Liver (tissue), 8 donors: ENCODE measurements at regions not wholly inside any gene's neighbourhood (a gene's known extent, or its start where the extent isn't known, plus 50 kb on each side); places are given as distances from the start of the nearest gene placed in this dataset.

Source experiments
- DNase-seq: peaks from one replicate; pipeline ENCODE4 v3.0.0-alpha.2; 2017; ENCODE audit warnings: low spot score
- H3K27ac ChIP-seq, 2 donors: one replicate each; pipeline ENCODE4 v1.7.0; 2013; ENCODE audit warnings: inconsistent platforms in 2 of 2, low read length in 2 of 2, control low read depth in 1 of 2, low read depth in 1 of 2, mild to moderate bottlenecking in 1 of 2
- H3K27me3 ChIP-seq, 4 donors: one replicate each; pipeline versions ENCODE4 v1.6.1 to v1.7.0; 2013; ENCODE audit warnings: low read length in 3 of 4, inconsistent platforms in 1 of 4, mild to moderate bottlenecking in 1 of 4, moderate library complexity in 1 of 4; ENCODE audit not compliant: control insufficient read depth in 4 of 4, insufficient read depth in 4 of 4
- H3K36me3 ChIP-seq, 4 donors: one replicate each; pipeline versions ENCODE4 v1.6.1 to v1.7.0; 2013; ENCODE audit warnings: low read length in 3 of 4, mild to moderate bottlenecking in 3 of 4, low read depth in 1 of 4, moderate library complexity in 1 of 4; ENCODE audit not compliant: control insufficient read depth in 4 of 4, insufficient read depth in 3 of 4
- H3K4me1 ChIP-seq, 4 donors: one replicate each; pipeline versions ENCODE4 v1.6.1 to v1.7.0; 2013; ENCODE audit warnings: low read length in 3 of 4, mild to moderate bottlenecking in 3 of 4, moderate library complexity in 1 of 4; ENCODE audit not compliant: control insufficient read depth in 4 of 4, insufficient read depth in 4 of 4
- H3K4me3 ChIP-seq, 3 donors: one replicate each; pipeline versions ENCODE4 v1.6.1 to v1.7.0; 2013; ENCODE audit warnings: low read length in 3 of 3, control low read depth in 1 of 3, low read depth in 1 of 3, mild to moderate bottlenecking in 1 of 3
- H3K9ac ChIP-seq, 2 donors: one replicate each; pipeline ENCODE4 v1.7.0; 2013; ENCODE audit warnings: low read length in 2 of 2, mild to moderate bottlenecking in 2 of 2, moderate library complexity in 2 of 2, control low read depth in 1 of 2, low read depth in 1 of 2
- H3K9me3 ChIP-seq, 4 donors: one replicate each; pipeline versions ENCODE4 v1.6.1 to v1.7.0; 2013; ENCODE audit warnings: low read length in 3 of 4; ENCODE audit not compliant: control insufficient read depth in 4 of 4
- ATF3 ChIP-seq: IDR thresholded peaks from 2 replicates; pipeline ENCODE4 v1.6.1; 2016; ENCODE audit warnings: antibody characterized with exemption
- CTCF ChIP-seq: fragments of 150-350 bp; IDR thresholded peaks from 2 replicates; pipeline ENCODE4 v1.5.1; 2017; ENCODE audit warnings: improper control_type of control experiment, low read depth, low read length; ENCODE audit not compliant: missing input control
- EGR1 ChIP-seq, 2 donors: IDR thresholded peaks; 2 replicates each; pipeline ENCODE4 v1.6.1; 2016 to 2018; ENCODE audit warnings: antibody characterized with exemption in 2 of 2, low read depth in 2 of 2
- FOXA1 ChIP-seq: IDR thresholded peaks from 2 replicates; pipeline ENCODE4 v1.6.1; 2016; ENCODE audit warnings: antibody characterized with exemption
- FOXA2 ChIP-seq: IDR thresholded peaks from 2 replicates; pipeline ENCODE4 v1.6.1; 2016; ENCODE audit warnings: antibody characterized with exemption
- GABPA ChIP-seq, 2 donors: IDR thresholded peaks in 1 of 2; conservative IDR thresholded peaks in 1 of 2; 2 replicates each; pipeline ENCODE4 v1.6.1; 2016; ENCODE audit warnings: antibody characterized with exemption in 2 of 2, mild to moderate bottlenecking in 1 of 2, moderate library complexity in 1 of 2
- HNF4A ChIP-seq, 2 donors: conservative IDR thresholded peaks; 2 replicates each; pipeline ENCODE4 v1.6.1; 2016; ENCODE audit warnings: antibody characterized with exemption in 2 of 2, mild to moderate bottlenecking in 2 of 2
- HNF4G ChIP-seq: IDR thresholded peaks from 2 replicates; pipeline ENCODE4 v1.6.1; 2016; ENCODE audit warnings: antibody characterized with exemption
- JUND ChIP-seq, 2 donors: IDR thresholded peaks; 2 replicates each; pipeline ENCODE4 v1.6.1; 2016; ENCODE audit warnings: antibody characterized with exemption in 2 of 2
- MAX ChIP-seq: IDR thresholded peaks from 2 replicates; pipeline ENCODE4 v1.6.1; 2016; ENCODE audit warnings: antibody characterized with exemption
- NR2F2 ChIP-seq: IDR thresholded peaks from 2 replicates; pipeline ENCODE4 v1.6.1; 2016; ENCODE audit warnings: antibody characterized with exemption
- RAD21 ChIP-seq, 2 donors: IDR thresholded peaks; 2 replicates each; pipeline ENCODE4 v1.6.1; 2016; ENCODE audit warnings: antibody characterized with exemption in 2 of 2, mild to moderate bottlenecking in 2 of 2
- RXRA ChIP-seq, 2 donors: IDR thresholded peaks; 2 replicates each; pipeline ENCODE4 v1.6.1; 2017 to 2018; ENCODE audit warnings: antibody characterized with exemption in 2 of 2, mild to moderate bottlenecking in 1 of 2
- SP1 ChIP-seq: IDR thresholded peaks from 2 replicates; pipeline ENCODE4 v1.6.1; 2018; ENCODE audit warnings: antibody characterized with exemption, mild to moderate bottlenecking
- TAF1 ChIP-seq: conservative IDR thresholded peaks from 2 replicates; pipeline ENCODE4 v1.6.1; 2016; ENCODE audit warnings: antibody characterized with exemption, mild to moderate bottlenecking
- YY1 ChIP-seq: IDR thresholded peaks from 2 replicates; pipeline ENCODE4 v1.6.1; 2016; ENCODE audit warnings: antibody characterized with exemption, mild to moderate bottlenecking
- WGBS: extraction: QIAGEN DNeasy Blood & Tissue Kit; methylation state at CpG from one replicate; pipeline ENCODE4 v1.1.7; 2013; 5-methylcytosine and 5-hydroxymethylcytosine counted together
- TF ChIP-seq, protein P1 (sequence below): IDR thresholded peaks from 2 replicates; pipeline ENCODE4 v1.6.1; 2016; ENCODE audit warnings: antibody characterized with exemption, mild to moderate bottlenecking
- TF ChIP-seq, protein P2 (sequence below): IDR thresholded peaks from 2 replicates; pipeline ENCODE4 v1.6.1; 2016; ENCODE audit warnings: antibody characterized with exemption
- donor health status: healthy.
- donor health status: healthy.
- donor health status: healthy.
- donor health status: healthy.
- donor health status: healthy.

DNA sequence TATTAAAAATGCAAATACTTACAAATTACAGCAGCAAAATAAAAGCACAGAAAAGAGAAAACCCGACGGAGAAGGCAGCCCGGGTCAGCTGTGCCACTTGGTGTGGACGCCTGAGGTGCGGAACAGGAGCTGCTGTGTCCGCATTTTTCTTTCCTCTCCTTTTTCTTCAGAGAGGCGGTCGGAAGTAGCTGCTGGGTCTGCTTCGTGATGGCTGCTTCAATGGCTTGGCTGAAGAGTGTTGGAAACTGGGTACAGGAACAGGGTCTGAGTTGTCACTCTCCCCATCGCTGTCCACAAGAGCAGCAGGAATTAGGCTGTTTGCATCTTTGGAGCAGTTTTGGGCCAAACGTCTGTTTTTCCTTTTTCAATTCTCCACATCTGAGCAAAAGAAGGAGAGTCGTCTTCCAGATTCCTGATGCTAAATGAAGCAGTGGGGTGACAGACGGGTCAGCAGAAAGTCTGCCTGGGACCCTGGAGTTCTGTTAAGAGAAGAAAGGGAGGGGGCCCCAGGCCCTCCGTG, 53.5 kb upstream of the ARL8B start:
- WGBS = 83% methylated on average over 14 of the region's 14 CpGs
- H3K36me3 ChIP-seq = no peaks in the 10 kb centered on the region
- H3K9ac ChIP-seq = no peak overlapping the region
- H3K27ac ChIP-seq = no peak overlapping the region
- no peak for TF ChIP-seq GABPA (IDR thresholded peaks at IDR 0.05 in 1 of 2, conservative IDR thresholded peaks at IDR 0.05 in 1 of 2)
- TF ChIP-seq MAX = no peak
- no peak for TF ChIP-seq ATF3
- no peak for TF ChIP-seq RXRA (IDR thresholded peaks at IDR 0.05)
- no peak for TF ChIP-seq SP1
- TF ChIP-seq YY1 = no peak
- TF ChIP-seq CTCF = no peak
- TF ChIP-seq FOXA1 = no peak
- TF ChIP-seq, protein P1, sequence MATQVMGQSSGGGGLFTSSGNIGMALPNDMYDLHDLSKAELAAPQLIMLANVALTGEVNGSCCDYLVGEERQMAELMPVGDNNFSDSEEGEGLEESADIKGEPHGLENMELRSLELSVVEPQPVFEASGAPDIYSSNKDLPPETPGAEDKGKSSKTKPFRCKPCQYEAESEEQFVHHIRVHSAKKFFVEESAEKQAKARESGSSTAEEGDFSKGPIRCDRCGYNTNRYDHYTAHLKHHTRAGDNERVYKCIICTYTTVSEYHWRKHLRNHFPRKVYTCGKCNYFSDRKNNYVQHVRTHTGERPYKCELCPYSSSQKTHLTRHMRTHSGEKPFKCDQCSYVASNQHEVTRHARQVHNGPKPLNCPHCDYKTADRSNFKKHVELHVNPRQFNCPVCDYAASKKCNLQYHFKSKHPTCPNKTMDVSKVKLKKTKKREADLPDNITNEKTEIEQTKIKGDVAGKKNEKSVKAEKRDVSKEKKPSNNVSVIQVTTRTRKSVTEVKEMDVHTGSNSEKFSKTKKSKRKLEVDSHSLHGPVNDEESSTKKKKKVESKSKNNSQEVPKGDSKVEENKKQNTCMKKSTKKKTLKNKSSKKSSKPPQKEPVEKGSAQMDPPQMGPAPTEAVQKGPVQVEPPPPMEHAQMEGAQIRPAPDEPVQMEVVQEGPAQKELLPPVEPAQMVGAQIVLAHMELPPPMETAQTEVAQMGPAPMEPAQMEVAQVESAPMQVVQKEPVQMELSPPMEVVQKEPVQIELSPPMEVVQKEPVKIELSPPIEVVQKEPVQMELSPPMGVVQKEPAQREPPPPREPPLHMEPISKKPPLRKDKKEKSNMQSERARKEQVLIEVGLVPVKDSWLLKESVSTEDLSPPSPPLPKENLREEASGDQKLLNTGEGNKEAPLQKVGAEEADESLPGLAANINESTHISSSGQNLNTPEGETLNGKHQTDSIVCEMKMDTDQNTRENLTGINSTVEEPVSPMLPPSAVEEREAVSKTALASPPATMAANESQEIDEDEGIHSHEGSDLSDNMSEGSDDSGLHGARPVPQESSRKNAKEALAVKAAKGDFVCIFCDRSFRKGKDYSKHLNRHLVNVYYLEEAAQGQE = no peak
- no peak for TF ChIP-seq FOXA2
- TF ChIP-seq HNF4G = no peak
- TF ChIP-seq EGR1 (IDR thresholded peaks at IDR 0.05; ENCODE audit: low read depth in 2 of 2) = no peak
- TF ChIP-seq RAD21 (IDR thresholded peaks at IDR 0.05) = no peak
- TF ChIP-seq TAF1 = no peak
- TF ChIP-seq HNF4A (conservative IDR thresholded peaks at IDR 0.05) = no peak
- TF ChIP-seq NR2F2 = no peak
- no peak for TF ChIP-seq JUND (IDR thresholded peaks at IDR 0.05)
- TF ChIP-seq, protein P2, sequence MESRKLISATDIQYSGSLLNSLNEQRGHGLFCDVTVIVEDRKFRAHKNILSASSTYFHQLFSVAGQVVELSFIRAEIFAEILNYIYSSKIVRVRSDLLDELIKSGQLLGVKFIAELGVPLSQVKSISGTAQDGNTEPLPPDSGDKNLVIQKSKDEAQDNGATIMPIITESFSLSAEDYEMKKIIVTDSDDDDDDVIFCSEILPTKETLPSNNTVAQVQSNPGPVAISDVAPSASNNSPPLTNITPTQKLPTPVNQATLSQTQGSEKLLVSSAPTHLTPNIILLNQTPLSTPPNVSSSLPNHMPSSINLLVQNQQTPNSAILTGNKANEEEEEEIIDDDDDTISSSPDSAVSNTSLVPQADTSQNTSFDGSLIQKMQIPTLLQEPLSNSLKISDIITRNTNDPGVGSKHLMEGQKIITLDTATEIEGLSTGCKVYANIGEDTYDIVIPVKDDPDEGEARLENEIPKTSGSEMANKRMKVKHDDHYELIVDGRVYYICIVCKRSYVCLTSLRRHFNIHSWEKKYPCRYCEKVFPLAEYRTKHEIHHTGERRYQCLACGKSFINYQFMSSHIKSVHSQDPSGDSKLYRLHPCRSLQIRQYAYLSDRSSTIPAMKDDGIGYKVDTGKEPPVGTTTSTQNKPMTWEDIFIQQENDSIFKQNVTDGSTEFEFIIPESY = no peak
- no peak overlapping the region for H3K4me3 ChIP-seq
- no peak for DNase-seq
- no peaks in the 10 kb centered on the region for H3K27me3 ChIP-seq
- H3K4me1 ChIP-seq = peaks cover 0 to 4% (median 0%) of the 10 kb centered on the region in 4 donors
- no peaks in the 10 kb centered on the region for H3K9me3 ChIP-seq
